ENCODE measurements at regions not wholly inside any gene's neighbourhood (a gene's known extent, or its start where the extent isn't known, plus 50 kb on each side); places are given as distances from the start of the nearest gene placed in this dataset.

DNA sequence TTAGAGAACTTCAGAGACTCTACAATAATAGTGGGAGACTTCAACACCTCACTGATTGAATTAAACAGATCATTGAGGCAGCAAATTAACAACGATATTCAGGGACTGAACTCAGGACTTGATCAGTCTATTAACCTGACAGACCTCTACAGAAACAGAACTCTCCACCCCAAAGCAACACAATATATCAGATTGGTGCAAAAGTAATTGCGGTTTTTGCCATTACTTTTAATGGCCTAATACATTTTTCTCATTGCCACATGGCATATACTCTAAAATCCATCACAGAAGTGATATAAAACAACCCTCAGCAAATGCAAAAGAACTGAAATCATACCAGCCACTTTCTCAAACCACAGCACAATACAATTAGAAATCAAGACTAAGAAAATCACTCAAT, 298.1 kb upstream of the SGO1 start:
- Histone ChIP-seq H4K5ac (ENCODE audit: insufficient read length, low read depth, low read length) (no peak overlapping the region), H2BK12ac (ENCODE audit: low read depth, low read length) (no peak overlapping the region), H3K23me2 (ENCODE audit: low read depth, low read length) (no peaks in the 10 kb centered on the region; the same call in 1 of the 2 replicates), H3K9ac (replicated peaks in 1 of 4; ENCODE audit: extremely low read depth in 1 of 4, low read depth in 3 of 4, low read length in 3 of 4) (no peak overlapping the region), H3K4ac (replicated peaks; ENCODE audit: insufficient read length, low read depth, low read length) (no peak overlapping the region), H4K20me1 (replicated peaks in 1 of 2; ENCODE audit: control insufficient read depth in 1 of 2, insufficient read depth in 2 of 2, low read length in 2 of 2) (no peaks in the 10 kb centered on the region), H2BK15ac (ENCODE audit: low read length) (no peak overlapping the region), H3K27me3 (replicated peaks in 1 of 4; ENCODE audit: control insufficient read depth in 3 of 4, extremely low read depth in 1 of 4, insufficient read depth in 3 of 4, low read length in 3 of 4) (no peaks in the 10 kb centered on the region), H3K79me1 (ENCODE audit: low read depth, low read length) (no peaks in the 10 kb centered on the region), H4K8ac (ENCODE audit: extremely low read depth, insufficient read depth, low read length) (no peak overlapping the region), H3K4me2 (ENCODE audit: insufficient read depth in 1 of 2, low read depth in 2 of 2, low read length in 2 of 2) (no peak overlapping the region), H3K9me3 (ENCODE audit: insufficient read depth in 2 of 2, low read depth in 1 of 2, low read length in 1 of 2) (peaks cover 3 to 6% of the 10 kb centered on the region in 2 experiments; a peak in 2 of 4 replicates), H2AK5ac (ENCODE audit: low read depth, low read length) (no peak overlapping the region), H3K4me3 (ENCODE audit: extremely low read depth in 1 of 4, insufficient read depth in 2 of 4, low read depth in 3 of 4, low read length in 4 of 4) (no peak overlapping the region), H2BK20ac (ENCODE audit: low read length) (no peak overlapping the region), H3K79me2 (ENCODE audit: control insufficient read depth in 1 of 2, insufficient read depth in 2 of 2, low read length in 2 of 2) (no peaks in the 10 kb centered on the region), H3K56ac (replicated peaks; ENCODE audit: insufficient read length, low read depth, low read length) (no peak overlapping the region), H2AFZ (ENCODE audit: low read length) (no peak overlapping the region), H3K4me1 (replicated peaks in 1 of 4; ENCODE audit: control insufficient read depth in 3 of 4, insufficient read depth in 4 of 4, low read length in 3 of 4) (peaks cover 0 to 5% (median 0%) of the 10 kb centered on the region in 4 experiments; a peak in 5 of 7 replicates), H2BK5ac (ENCODE audit: low read depth, low read length) (no peak overlapping the region), H4K91ac (replicated peaks; ENCODE audit: insufficient read length, low read length) (no peak overlapping the region), H3K27ac (ENCODE audit: low read depth, low read length) (no peak overlapping the region), H3K36me3 (ENCODE audit: control insufficient read depth in 2 of 4, insufficient read depth in 4 of 4, low read length in 3 of 4) (no peaks in the 10 kb centered on the region), H2BK120ac (replicated peaks; ENCODE audit: low read depth, low read length) (no peak overlapping the region), H3K23ac (ENCODE audit: insufficient read length) (no peak overlapping the region), H3K14ac (ENCODE audit: insufficient read length) (no peak overlapping the region), H3K18ac (ENCODE audit: extremely low read depth, low read length) (no peak overlapping the region)
- ChIA-PET CTCF (ENCODE audit: partially characterized antibody) (interaction anchor here (0.9 kb wide), 1 partner anchor 18 kb away, joined by 3 read pairs; no protein-coding TSS in a partner anchor), POLR2A (ENCODE audit: partially characterized antibody) (no interaction called here)
- WGBS, 2 experiments (ENCODE audit: extremely low coverage in 1 of 2, insufficient coverage in 1 of 2, insufficient read length in 1 of 2, insufficient replicate concordance in 2 of 2, low coverage in 1 of 2, low lambda C conversion rate in 2 of 2, missing lambda C conversion rate in 1 of 2), result 92% methylated on average over 2 of the region's 2 CpGs; no CpG with 5 or more reads in 1 of the 2 experiments
- DNase-seq (ENCODE audit: low read depth in 1 of 2, low spot score in 2 of 2) (no peak), FAIRE-seq (no peak)
- TF ChIP-seq PHF8 (conservative IDR thresholded peaks at IDR 0.05; ENCODE audit: low read depth, low read length) (no peak), BRCA1 (IDR thresholded peaks at IDR 0.05; ENCODE audit: low read depth, low read length) (no peak), SP4 (IDR thresholded peaks at IDR 0.05; ENCODE audit: low read length) (no peak), HDAC2 (IDR thresholded peaks at IDR 0.05; ENCODE audit: borderline replicate concordance in 1 of 2, low read depth in 2 of 2, low read length in 2 of 2) (no peak), TCF12 (IDR thresholded peaks at IDR 0.05; ENCODE audit: low read depth, low read length) (no peak), CBX8 (IDR thresholded peaks at IDR 0.05; ENCODE audit: borderline replicate concordance, low read depth, low read length) (no peak), GTF2F1 (IDR thresholded peaks at IDR 0.05; ENCODE audit: borderline replicate concordance, low read depth, low read length) (no peak), CEBPB (IDR thresholded peaks at IDR 0.05; ENCODE audit: low read depth, low read length) (no peak), NANOG (IDR thresholded peaks at IDR 0.05; ENCODE audit: insufficient read depth, low read depth, low read length, poor library complexity, severe bottlenecking) (no peak), BACH1 (IDR thresholded peaks at IDR 0.05; ENCODE audit: low read length) (no peak)
- TF ChIP-seq, protein P1, sequence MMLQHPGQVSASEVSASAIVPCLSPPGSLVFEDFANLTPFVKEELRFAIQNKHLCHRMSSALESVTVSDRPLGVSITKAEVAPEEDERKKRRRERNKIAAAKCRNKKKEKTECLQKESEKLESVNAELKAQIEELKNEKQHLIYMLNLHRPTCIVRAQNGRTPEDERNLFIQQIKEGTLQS (IDR thresholded peaks at IDR 0.05; ENCODE audit: insufficient read depth, low read depth, low read length), result no peak
- TF ChIP-seq, protein P2, sequence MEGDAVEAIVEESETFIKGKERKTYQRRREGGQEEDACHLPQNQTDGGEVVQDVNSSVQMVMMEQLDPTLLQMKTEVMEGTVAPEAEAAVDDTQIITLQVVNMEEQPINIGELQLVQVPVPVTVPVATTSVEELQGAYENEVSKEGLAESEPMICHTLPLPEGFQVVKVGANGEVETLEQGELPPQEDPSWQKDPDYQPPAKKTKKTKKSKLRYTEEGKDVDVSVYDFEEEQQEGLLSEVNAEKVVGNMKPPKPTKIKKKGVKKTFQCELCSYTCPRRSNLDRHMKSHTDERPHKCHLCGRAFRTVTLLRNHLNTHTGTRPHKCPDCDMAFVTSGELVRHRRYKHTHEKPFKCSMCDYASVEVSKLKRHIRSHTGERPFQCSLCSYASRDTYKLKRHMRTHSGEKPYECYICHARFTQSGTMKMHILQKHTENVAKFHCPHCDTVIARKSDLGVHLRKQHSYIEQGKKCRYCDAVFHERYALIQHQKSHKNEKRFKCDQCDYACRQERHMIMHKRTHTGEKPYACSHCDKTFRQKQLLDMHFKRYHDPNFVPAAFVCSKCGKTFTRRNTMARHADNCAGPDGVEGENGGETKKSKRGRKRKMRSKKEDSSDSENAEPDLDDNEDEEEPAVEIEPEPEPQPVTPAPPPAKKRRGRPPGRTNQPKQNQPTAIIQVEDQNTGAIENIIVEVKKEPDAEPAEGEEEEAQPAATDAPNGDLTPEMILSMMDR (IDR thresholded peaks at IDR 0.05; ENCODE audit: control extremely low read depth in 1 of 3, insufficient read depth in 1 of 3, low read depth in 1 of 3, low read length in 3 of 3), result no peak
